ENCODE measurements at regions not wholly inside any gene's neighbourhood (a gene's known extent, or its start where the extent isn't known, plus 50 kb on each side); places are given as distances from the start of the nearest gene placed in this dataset.

- TF ChIP-seq CTCF (IDR thresholded peaks at IDR 0.05) (no peak), EP300 (IDR thresholded peaks at IDR 0.05) (no peak)
These were observed 1018.4 kb upstream of the ACVR2A start for GRCh38 chr2:146826388-146826787.
